HG02970 (cell line): ENCODE measurements at regions not wholly inside any gene's neighbourhood (a gene's known extent, or its start where the extent isn't known, plus 50 kb on each side); places are given as distances from the start of the nearest gene placed in this dataset.

ENCODE experiments used
- ATAC-seq: cut with Tn5 transposase; IDR thresholded peaks from one replicate; pipeline ENCODE4 v1.9.1; 2021; ENCODE audit warnings: mild to moderate bottlenecking, moderate library complexity, moderate number of reproducible peaks; ENCODE audit not compliant: unreplicated experiment, low FRiP score

DNA sequence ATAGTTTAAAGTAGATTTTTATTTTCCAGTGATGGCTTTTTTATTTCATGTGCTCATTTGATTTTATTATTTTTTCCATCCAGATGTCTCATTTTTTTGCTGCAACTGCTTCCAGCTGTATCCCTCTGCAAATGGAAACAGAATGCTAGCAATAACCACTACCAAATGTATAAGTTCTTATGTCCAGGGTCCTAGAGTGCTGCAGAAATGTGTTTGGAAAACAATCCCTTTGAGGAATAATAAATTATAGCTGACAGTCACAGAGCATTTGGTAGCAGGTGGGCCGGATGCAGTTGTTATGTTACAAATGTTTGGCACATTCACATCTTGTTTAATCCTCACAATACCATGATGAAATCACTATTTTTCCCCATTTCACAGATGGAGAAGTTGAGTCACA, 300.7 kb upstream of the PDGFD start:
- no peak for ATAC-seq

DNA sequence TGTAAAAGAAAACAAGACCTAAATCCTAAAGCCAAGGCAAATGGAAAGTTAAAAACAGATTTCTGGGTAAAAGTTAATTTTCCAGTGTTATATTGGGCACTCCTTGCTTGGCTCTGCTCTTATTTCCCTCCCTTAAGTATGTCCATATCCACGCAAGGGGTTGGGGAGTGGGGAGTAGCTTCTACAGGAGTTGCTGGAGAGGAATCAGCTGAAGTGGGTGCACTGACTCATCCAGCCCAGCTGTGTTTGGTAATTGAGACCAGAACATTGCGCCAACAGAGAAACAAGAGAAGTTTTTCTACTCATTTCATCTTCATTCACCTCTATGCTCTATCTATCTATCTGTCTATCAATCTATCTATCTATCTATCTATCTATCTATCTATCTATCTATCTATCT, 298.4 kb upstream of the PDGFD start:
- ATAC-seq: no peak

DNA sequence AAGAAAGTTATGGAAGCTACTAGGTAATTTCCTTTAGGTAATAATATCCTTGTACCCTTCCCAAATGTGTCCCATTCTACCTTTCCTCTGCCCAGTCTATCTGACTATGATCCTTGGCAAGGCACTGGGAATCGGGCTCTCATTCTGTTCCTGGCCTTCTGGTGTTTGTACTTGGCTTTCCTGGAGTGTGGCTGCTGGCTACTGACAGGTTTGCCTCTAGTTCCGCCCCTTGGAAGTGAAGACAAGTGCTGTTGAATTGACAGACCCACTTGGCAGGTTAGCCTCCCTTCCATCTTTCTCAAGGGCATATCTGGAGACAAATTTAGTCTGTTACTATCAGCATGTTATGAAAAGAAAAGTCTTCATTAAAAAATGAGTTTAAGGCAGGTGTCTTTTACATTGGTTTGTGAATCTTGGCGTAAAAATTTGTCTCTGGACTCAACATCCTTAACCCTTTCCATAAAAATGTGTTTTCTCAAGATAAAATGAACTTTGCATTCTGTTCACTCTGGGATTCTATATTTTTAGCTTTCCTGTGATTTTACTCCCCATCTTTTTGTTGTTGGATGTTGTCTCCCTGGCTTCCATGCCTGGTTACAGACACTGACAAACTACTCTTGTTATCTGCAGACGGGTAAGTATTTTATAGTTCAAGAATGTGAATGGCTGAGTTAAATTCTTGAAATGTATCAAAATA, 287.4 kb upstream of the PDGFD start:
- no peak for ATAC-seq

DNA sequence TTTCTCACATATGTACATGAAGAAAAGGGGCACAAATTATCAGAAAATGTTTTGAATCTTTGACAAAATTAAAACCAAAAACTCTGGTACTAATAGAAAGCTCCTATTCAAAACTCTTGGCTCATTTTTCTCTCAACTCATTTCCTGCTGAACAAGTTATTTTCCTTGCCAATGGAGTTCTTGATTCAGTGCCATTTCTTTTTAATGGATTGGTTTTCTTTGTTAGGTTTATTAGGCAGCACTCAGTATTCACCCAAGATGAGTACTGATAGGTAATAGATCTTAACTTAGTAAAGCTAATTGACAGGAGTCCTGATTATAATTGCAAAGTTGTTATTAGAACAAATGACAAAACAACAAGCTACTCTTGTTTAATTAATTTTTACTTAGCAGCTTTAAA, 279.4 kb upstream of the PDGFD start:
- ATAC-seq: no peak

DNA sequence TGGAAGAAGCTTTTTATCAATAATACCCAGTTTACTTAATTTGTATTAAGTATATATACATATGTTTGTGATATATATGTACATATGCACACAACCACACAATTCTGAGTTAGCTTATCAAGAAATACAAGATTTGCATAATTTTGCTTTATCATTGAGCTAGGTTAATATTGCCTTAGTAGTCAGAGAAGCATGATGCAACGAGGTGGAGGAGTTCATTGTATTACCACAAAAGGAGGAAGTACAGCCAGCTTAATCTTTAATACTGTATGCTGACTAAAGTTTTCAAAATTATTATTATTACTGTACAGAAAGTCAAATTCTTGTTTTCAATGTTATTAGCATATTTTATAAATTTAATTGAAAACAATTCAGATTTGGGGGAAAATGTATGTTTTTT, 278.4 kb upstream of the PDGFD start:
- ATAC-seq: no peak

DNA sequence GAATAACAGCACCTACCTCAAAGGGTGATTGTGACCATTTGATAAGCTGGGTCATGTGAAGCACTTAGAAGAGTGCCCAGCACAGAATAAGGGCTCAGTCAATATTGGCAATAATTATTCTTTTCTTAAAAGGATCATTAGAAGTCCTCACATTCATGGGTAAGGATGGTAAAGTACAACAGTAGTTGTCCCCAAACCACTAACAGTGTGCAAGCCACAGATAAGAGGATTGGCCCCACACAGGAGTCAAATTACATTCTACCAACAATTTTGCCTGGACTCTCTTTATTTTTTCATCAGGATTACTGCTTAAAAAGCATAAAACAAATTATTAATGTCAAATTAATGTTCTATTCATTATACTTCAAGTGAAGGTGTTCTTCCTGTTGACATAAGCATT, 271.5 kb upstream of the PDGFD start:
- no peak for ATAC-seq

DNA sequence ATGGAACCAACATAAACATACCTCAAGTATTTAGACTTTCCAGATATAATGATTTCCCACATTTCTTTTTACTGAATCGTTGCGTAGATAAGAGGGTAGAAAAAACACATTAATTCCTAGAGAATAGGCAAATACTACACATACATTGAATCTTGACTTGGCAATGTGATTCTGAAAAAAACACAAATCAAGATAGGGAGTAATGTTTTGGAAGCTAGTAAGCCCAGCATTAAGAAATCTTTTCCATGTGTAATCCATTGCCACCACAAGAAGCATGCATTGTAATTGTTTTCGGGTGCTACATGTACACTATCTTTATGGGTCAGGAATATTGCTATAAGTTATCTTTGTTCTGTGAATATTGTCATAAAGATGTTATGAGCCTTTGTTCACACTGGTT, 269.8 kb upstream of the PDGFD start:
- ATAC-seq: no peak

DNA sequence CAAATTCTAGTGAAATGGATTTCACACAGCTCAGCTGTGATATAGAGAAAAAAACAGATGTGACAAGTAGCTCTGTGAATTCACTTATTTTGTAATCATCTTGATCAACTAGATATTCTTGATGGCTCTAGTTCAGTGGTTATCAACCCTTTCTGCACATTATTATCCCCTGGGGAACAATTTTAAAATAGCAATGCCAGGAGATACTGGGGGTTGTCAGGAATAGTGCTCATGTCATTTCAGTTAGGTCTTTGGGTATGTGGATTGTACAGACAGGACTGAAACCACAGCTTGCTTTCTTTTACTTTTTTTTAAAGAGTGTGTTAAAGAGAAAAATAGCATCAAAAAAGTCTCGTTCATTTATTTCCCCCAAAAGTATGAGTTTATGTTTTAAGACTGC, 269.0 kb upstream of the PDGFD start:
- ATAC-seq: no peak

DNA sequence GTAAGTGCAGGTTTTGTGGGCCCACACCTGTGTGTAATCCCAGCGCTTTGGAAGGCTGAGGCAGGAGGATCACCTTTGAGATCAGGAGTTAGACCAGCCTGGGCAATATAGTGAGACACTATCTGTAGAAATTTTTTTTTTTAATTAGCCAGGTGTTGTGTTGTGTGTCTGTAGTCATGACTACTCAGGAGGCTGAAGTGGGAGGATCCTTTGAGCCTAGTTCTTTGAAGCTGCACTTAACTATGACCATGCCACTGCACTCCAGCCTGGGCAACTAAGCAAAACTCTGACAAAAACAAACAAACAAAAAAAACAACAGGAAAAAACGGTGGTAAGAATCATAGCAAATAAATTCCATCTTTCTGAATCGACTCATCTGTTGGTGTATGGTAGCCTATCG, 268.6 kb upstream of the PDGFD start:
- no peak for ATAC-seq

DNA sequence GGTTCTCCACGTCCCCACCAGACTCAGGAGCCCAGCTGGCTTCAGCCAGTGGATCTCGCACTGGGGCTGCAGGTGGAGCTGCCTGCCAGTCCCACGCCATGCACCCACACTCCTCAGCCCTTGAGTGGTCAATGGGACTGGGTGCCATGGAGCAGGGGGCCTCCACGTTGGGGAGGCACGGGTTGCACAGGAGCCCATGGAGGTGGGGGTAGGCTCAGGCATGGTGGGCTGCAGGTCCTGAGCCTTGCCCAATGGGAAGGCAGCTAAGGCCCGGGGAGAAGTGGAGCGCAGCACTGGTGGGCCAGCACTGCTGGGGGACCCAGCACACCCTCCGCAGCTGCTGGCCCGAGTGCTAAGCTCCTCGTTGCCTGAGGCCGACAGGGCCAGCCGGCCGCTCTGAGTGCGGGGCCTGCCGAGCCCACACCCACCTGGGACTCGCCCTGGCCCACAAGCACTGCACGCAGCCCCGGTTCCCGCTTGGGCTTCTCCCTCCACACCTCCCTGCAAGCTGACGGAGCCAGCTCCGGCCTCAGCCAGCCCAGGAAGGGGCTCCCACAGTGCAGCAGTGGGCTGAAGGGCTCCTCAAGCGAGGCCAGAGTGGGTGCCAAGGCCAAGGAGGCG, 258.5 kb upstream of the PDGFD start:
- no peak for ATAC-seq

DNA sequence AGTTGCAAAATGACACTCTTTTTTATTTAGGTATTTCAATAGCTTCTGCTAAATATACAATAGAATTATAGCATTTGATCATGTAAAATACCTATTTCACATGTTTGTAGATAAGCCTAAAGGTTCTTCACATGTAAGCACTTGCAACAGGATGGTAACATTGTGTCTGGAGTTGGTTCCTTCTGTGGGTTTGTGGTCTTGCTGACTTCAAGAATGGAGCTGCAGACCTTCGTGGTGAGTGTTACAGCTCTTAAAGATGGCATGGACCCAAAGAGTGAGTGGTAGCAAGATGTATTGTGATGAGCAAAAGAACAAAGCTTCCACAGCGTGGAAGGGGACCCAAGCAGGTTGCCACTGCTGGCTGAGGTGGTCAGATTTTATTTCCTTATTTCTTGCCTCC, 246.4 kb upstream of the PDGFD start:
- ATAC-seq: no peak

DNA sequence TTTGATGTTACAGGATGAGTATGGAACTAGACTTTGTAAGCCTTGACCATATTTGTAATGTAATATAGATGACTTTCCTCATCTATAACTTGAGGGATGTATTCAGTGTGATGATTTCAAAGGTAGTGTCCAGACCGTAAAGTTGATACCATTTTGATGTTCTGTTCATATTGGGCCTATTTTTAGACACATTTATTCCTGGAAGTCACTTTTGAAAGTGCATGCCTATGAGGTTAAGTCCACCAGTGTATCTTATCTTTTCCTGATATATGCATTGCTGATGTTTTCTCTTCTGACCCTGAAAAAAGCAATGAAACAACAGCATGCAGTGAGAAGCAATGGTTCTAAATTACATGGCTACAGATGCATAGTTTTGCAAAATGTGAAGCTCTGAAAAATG, 244.7 kb upstream of the PDGFD start:
- ATAC-seq: no peak

DNA sequence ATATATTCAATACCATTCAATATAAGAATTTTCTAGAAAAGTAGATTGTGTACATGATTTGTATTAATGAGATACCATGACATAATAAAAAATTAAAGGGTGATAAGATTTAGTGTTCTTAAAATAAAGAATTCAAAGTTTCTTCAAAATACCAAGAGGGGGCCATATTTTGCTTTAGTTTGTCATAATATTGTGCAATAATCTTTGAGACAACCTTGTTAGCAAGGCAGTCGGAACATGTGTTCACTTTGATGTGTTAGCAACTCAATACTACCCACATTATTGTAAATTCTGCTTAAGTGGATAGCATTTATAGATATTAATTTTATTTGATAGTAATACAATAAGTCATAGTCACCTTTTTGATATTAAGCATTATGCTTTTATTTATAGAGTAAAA, 241.3 kb upstream of the PDGFD start:
- no peak for ATAC-seq

DNA sequence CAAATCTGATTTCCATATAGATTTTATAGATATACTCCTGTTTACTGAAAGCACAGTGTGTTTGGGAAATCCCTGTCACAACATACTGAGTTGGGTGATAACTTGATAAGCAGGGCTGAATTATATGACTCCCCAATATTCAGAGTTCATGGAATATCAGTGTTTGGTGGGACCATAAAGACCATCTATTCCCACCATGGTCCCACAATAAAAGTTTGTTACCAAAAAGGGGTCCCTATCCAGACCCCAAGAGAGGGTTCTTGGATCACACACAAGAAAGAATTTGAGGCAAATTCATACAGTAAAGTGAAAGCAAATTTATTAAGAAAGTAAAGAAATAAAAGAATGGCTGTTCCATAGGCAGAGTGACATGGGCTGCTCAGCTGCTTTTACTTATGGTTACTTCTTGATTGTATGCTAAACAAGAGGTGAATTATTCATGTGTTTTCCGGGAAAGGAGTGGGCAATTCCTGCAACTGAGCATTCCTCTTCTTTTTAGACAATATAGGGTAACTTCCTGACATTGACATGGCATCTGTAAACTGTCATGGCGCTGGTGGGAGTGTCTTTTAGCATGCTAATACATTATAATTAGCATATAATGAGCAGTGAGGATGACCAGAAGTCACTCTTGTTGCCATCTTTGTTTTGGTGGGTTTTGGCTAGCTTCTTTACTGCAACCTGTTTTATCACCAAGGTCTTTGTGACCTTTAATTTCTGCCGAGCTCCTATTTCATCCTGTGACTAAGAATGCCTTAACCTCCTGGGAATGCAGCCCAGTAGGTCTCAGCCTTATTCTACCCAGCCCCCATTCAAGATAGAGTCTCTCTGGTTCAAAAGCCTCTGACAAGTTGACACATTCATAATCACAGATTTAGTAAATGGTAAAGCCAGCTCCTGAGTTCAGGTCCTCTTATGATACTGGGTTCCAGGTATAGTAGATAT, 240.6 kb upstream of the PDGFD start:
- ATAC-seq: no peak

DNA sequence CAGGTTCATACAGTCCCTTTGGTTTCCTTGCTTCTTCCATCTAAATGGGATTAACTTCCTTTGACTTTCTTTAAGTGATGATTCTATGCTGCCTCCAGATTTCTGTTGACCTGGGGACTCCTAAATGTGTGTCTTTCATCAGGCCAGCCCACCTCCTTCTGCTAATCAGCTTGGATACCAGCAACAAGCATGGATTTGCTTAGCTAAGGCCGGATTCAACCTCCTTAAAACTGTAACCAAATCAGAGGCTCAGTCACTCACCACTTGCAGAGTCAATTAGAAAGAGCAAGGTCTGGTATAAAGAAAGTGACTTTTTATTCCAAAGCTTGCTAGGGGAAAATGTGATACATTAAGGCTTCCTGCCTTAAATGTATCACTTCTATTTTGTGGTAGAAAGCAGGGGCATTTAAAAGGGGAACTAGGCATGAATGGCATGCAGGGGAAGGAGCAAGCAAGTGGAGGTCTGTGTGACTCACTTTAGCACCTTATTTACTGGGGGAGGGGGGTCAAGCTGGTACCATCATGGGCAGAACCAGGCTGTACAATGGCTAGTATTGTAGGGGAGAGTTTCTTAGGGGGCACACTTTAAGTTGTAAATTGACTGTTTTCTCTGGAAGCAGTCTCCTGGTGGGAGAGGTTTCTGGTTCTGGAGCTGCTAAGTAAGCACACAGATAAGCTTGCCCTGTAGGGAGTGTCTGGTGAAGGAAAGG, 239.0 kb upstream of the PDGFD start:
- no peak for ATAC-seq

DNA sequence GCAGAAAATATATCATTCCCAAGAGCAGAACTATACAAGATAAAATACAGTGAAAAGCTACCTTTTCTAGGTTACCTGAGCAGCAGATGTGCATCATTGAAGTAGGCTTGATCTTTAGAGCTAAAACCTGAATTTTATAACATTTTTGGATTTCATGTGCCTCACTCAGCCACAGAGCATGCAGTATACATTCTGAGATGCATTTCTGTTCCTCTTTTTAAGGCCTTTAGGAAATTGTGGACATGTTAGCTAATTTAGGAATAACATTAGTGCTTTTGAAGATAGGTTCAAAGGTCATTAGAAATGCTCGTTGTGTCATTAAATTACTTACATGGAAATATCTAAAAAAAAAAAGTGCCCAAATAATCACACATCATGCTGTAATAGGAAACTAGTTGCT, 230.6 kb upstream of the PDGFD start:
- no peak for ATAC-seq

DNA sequence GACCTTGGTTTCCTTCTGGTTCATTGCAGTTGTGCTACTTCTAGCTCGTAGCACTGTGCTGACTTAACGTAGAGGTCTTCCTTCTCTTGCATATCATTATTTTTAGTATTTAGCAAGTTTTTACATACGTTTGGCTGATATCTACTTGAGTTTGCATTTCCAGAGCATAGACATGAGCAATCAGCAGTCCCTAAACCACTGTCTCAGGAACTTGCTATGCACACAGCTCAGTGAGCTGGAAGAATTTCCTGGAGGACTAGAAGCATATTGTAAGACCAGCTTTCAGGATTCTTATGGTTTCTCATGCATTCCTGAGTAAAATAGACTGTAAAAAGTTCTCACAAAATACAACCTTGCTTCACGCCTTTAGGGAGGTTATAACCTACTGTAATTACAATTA, 226.7 kb upstream of the PDGFD start:
- no peak for ATAC-seq

DNA sequence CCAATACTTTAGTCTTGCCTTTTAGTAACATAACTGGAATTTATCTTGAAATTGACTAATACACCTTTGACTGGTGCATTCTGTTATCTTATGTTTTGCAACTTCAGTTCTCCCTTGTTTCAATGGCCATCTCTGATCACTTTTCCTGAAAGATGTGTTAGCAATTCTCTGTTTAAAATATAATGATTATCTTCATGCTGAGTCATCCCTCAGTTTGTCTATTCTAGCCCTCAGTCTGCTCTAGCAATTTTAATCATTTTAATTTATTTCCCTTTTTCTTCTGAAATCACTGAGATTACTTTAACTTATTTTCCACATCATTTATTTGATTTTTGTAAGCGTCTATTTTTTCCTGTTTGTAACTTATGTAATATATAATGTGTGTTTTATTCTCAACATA, 221.9 kb upstream of the PDGFD start:
- no peak for ATAC-seq

DNA sequence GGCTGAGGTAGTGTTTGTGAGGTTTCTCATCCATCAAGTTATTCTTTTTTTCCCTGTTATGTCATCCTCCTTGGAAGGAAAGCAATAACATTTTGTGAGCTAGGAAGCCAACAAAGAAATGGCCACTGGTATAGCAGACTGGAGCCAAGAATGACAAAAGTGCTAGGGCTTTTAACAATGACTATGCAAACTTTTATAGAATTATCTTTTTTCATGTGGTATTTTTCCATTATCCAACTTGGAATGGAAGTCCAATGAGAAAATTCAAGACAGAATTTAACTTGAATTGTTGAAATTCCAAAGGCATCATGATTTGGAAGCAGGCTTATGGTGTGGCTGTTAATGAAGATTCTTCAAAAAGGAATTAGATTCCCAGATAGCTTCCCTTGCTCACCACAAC, 216.4 kb upstream of the PDGFD start:
- ATAC-seq: no peak

DNA sequence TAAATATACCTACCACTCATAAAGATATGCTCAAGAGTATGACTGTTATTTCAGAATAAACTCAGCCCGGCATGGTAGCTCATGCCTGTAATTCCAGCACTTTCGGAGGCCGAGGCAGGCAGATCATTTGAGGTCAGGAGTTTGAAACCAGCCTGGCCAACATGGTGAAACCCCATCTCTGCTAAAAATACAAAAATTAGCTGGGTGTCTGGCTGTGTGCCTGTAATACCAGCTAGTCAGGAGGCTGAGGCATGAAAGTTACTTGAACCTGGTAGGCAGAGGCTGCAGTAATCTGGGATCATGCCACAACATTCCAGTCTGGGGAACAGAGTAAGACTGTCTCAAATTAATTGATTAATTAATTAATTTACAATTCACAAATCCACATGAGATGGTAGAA, 208.2 kb upstream of the PDGFD start:
- no peak for ATAC-seq

DNA sequence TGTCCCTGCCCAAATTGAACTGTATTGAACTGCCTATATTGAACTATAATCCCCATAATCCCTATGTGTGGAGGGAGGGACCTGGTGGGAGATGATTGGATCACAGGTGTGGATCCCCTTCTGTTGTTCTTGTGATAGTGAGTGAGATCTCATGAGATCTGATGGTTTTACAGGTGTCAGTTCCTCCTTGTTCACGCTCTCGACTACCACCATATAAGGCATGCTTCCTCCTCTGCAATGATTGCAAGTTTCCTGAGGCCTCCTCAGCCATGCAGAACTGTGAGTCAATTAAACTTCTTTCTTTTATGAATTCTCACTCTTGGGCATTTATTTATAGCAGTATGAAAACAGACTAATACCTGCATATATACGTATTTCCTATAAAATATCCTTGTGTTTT, 206.5 kb upstream of the PDGFD start:
- ATAC-seq: no peak
